ENCODE measurements at regions not wholly inside any gene's neighbourhood (a gene's known extent, or its start where the extent isn't known, plus 50 kb on each side); places are given as distances from the start of the nearest gene placed in this dataset.

DNA sequence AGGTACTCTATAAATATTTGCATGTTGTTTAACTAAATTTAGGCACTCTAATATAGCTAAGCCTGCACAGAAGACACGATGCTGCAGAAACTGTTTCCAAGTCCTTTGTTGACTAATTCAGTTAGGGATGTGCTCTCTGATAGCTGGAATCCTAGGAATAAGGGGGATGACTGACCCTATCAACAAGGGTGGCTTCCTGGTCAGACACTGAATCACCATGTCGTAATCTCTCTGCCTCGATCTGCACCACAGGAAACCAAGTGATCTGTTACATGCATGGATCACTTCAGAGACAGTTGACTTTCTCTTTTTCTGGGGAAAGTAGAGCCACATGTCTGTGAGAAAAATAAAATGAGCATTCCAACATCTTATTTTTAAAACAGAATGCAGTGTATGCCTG is 169.1 kb downstream of the GUCY2F start:
- no peak for DNase-seq

GRCh38 chrX:109310031-109310430 is 171.9 kb downstream of the GUCY2F start:
- DNase-seq: no peak

DNA sequence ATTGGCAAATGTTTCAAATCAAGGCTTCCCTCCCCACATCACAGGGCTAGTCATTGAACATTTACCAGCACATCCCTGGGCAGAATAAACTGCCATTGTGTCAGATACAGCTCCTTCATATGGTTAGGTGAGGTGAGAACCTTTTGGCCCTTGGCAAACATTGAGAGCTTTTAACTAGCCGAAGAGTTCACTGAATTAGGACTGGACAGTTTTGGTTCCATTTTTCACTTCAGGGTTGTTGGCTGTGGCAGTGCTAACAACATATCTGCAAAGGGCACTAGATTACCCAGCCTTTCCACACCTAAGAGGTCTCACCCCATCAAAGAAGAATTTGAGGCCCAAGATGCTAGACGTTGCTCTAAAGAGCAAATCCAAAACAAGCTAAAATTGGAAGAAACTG is 180.7 kb downstream of the GUCY2F start:
- DNase-seq: no peak

- no peak for DNase-seq
These were observed 181.5 kb downstream of the GUCY2F start for GRCh38 chrX:109300415-109300814.

- no peak for DNase-seq
These were observed 182.8 kb downstream of the GUCY2F start for GRCh38 chrX:109299091-109299490.

GRCh38 chrX:109294097-109294814 is 187.6 kb downstream of the GUCY2F start:
- DNase-seq: no peak

DNA sequence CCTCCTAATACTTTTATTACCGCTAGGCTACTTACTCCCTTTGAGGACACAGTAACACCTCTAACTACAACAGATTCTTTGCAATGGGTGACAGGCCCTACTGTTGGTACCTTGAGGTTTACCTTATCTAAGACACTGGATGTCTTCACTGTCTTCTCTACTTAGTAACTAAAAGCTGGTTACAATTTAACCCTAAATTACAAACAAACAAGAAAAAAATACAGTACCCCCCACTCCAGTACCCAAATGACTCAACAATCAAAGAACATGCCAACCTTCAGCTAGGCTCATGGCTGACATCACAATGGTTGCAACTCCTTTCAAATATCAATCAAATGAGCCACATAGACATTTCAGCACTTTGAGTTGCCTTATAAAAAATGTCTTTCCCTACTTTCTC is 198.0 kb downstream of the GUCY2F start:
- DNase-seq: no peak

DNA sequence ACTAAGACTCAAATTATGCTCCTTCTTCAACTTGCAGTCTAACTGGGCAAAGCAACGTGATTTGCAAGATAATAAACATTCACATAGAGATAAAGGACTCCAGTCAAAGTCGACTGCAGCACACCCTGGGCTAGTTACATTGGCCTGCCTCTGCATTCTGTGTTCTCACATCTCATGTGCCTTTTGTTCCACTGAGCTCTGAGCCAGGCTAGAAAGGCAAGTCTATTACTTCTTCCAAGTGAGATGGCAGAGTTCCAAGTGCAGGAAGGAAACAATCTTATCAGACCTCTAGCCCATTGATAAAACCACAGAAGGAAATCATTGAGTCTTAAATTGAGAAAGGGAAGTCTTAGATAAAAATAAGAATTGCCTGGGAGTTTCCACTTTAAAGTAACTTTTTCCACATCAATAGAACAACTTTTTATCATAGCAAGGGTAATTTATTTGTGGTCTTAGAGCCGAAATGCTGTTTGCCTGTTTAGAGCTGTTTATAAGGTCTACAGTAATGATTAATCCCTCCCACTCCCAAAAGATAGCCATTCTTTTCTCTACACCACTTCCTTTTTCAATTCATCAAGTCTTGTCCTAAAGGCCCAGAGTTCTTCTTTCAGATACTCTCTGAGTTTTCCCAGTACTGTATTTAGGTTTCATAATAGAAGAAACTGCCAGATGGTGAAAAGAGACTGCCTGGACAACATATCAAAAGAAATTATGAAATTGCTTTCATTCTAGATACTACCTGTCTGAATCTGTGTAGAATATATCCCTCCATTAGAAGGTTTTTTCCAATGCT is 200.2 kb downstream of the GUCY2F start:
- DNase-seq: peak; percentile 12

DNA sequence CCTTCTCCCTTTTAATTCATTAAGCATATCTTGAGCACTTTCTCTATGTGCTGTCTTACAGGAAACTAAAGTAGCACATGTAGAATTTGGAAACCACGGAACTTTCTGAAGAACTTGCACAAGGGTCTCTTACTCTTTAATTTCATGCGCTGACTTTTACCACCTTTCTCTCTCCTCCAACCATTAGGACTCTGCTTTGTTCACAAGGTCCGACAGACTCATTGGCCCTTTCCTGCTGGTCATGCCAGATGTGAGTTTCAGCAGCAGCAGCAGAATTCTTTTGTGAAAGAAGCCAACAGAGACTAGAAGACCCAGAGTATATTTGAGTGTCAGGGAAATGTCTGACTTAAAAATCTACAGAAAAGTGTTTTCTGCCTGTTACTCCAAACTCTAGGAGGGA is 207.1 kb downstream of the GUCY2F start:
- DNase-seq: no peak

GRCh38 chrX:109270580-109271484 is 211.1 kb downstream of the GUCY2F start:
- DNase-seq: peak; percentile 77

GRCh38 chrX:109268340-109268739 is 213.5 kb downstream of the GUCY2F start:
- DNase-seq: no peak

GRCh38 chrX:109266034-109266433 is 215.9 kb downstream of the GUCY2F start:
- DNase-seq: no peak

GRCh38 chrX:109264878-109265277 is 217.0 kb downstream of the GUCY2F start:
- no peak for DNase-seq

DNA sequence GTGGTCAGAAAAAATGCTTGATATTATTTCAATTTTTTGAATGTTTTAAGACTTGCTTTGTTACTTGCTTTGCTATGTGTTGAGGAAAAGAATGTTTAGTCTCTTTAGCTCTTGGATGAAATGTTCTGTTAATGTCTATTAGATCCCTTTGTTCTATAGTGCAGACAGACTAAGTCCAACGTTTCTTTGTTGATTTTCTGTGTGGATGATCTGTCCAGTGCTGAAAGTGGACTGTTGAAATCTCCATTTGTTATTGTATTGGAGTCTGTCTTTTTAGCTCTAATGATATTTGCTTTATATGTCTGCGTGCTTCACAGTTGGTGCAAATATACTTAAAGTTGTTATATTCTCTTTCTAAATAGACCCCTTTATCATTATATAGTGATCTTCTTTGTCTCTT is 220.6 kb downstream of the GUCY2F start:
- no peak for DNase-seq

GRCh38 chrX:109252789-109253188 is 229.1 kb downstream of the GUCY2F start:
- DNase-seq: no peak

GRCh38 chrX:109218761-109219160 is 263.1 kb downstream of the GUCY2F start:
- DNase-seq: no peak

GRCh38 chrX:109199726-109200125 is 282.2 kb downstream of the GUCY2F start:
- peak; percentile 2 for DNase-seq

- DNase-seq: no peak
These were observed 291.3 kb downstream of the GUCY2F start for GRCh38 chrX:109190542-109190941.

GRCh38 chrX:109187473-109188168 is 294.3 kb downstream of the GUCY2F start:
- no peak for DNase-seq

DNA sequence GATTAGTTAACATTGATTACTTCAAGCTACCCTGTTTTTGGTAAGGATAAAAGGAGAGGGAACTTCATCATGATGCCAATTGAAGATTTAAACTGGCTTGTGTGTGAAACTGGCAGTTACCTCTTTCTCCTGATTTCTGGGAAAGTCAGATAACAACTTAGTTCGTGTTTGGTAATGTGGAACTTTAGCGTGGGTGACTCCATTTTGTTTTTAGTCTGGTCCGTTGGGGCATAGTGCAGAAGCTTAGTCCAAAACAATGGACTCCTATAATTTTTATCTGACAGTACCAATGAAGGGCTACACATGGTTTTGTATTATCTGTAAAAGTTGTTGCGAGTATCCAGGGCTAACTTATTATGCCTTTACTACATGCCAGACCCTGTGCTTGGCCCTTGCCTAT is 294.9 kb downstream of the GUCY2F start:
- no peak for DNase-seq

GRCh38 chrX:109184506-109185139 is 297.3 kb downstream of the GUCY2F start:
- no peak for DNase-seq

- no peak for DNase-seq
These were observed 309.7 kb downstream of the GUCY2F start for GRCh38 chrX:109172091-109172602.

All from suppressor macrophage treated with lipopolysaccharide for 4 hours (primary cell).